GM12872 (cell line): ENCODE measurements at regions not wholly inside any gene's neighbourhood (a gene's known extent, or its start where the extent isn't known, plus 50 kb on each side); places are given as distances from the start of the nearest gene placed in this dataset.

Experiments used
- CTCF ChIP-seq: IDR thresholded peaks from 3 replicates; pipeline ENCODE4 v1.5.1; 2011; ENCODE audit warnings: low read depth, mild to moderate bottlenecking, low read length, moderate library complexity; ENCODE audit not compliant: insufficient read depth

GRCh38 chr2:47315475-47315874 lies 53.6 kb upstream of the EPCAM start:
- TF ChIP-seq CTCF: no peak

GRCh38 chr2:47313728-47314127 lies 55.4 kb upstream of the EPCAM start:
- TF ChIP-seq CTCF: peak; percentile 27; the same call in 2 of the 3 replicates

GRCh38 chr2:47313141-47313691 lies 55.9 kb upstream of the EPCAM start:
- no peak for TF ChIP-seq CTCF

GRCh38 chr2:47312491-47312850 lies 56.6 kb upstream of the EPCAM start:
- no peak for TF ChIP-seq CTCF

- no peak for TF ChIP-seq CTCF
These were observed 57.2 kb upstream of the EPCAM start for GRCh38 chr2:47311764-47312490.

- TF ChIP-seq CTCF: peak; percentile 26; the same call in 1 of the 3 replicates
These were observed 58.1 kb upstream of the EPCAM start for GRCh38 chr2:47310801-47311560.

GRCh38 chr2:47309952-47310800 lies 58.9 kb upstream of the EPCAM start:
- no peak for TF ChIP-seq CTCF
